Right lobe of liver (tissue), 6 donors: ENCODE measurements at regions not wholly inside any gene's neighbourhood (a gene's known extent, or its start where the extent isn't known, plus 50 kb on each side); places are given as distances from the start of the nearest gene placed in this dataset.
A peak's percentile ranks its signal among the peaks of the same experiment; 100 is the strongest.

Experiments
- ATAC-seq, 4 donors: fragments of 200-7000 bp; cut with Tn5 transposase; one replicate each; pipeline ENCODE4 v1.9.1; 2020; ENCODE audit warnings: mild to moderate bottlenecking in 4 of 4, moderate library complexity in 4 of 4
- DNase-seq, 3 donors: peaks; one replicate each; pipeline ENCODE4 v3.0.0-alpha.2; 2020
- H3K27ac ChIP-seq, 3 donors: fragments of 200-600 bp; one replicate each; pipeline ENCODE4 v1.8.0; 2022
- H3K27me3 ChIP-seq, 2 donors: fragments of 200-600 bp; one replicate each; pipeline ENCODE4 v1.8.0; 2022
- H3K36me3 ChIP-seq, 4 donors: fragments of 200-600 bp; sonication (generic) in 1 of 4; one replicate each; pipeline versions ENCODE4 v1.5.1 to v1.8.0; 2017 to 2022; ENCODE audit warnings: control low read depth in 1 of 4
- H3K4me1 ChIP-seq, 4 donors: fragments of 200-600 bp; sonication (generic) in 1 of 4; one replicate each; pipeline versions ENCODE4 v1.5.1 to v1.8.0; 2017 to 2022; ENCODE audit warnings: control low read depth in 1 of 4
- H3K4me3 ChIP-seq, 3 donors: fragments of 200-600 bp; one replicate each; pipeline ENCODE4 v1.8.0; 2022
- H3K9me3 ChIP-seq, 4 donors: fragments of 200-600 bp; sonication (generic) in 1 of 4; one replicate each; pipeline versions ENCODE4 v1.5.1 to v1.8.0; 2017 to 2022; ENCODE audit warnings: control low read depth in 1 of 4
- CTCF ChIP-seq, 4 donors: fragments of 200-600 bp in 3 of 4; fragments of 450-650 bp in 1 of 4; IDR thresholded peaks; one replicate each; pipeline versions ENCODE4 v1.5.1 to v1.8.0; 2016 to 2022; ENCODE audit warnings: antibody characterized with exemption in 4 of 4, mild to moderate bottlenecking in 2 of 4
- POLR2A ChIP-seq: fragments of 450-650 bp; IDR thresholded peaks from one replicate; pipeline ENCODE4 v1.6.1; 2017; ENCODE audit warnings: antibody characterized with exemption, mild to moderate bottlenecking
- WGBS: methylation state at CpG from one replicate; pipeline ENCODE4 v1.1.6; 2018; ENCODE audit warnings: low coverage, low lambda C conversion rate; ENCODE audit not compliant: insufficient coverage; ENCODE audit errors: missing lambda C conversion rate; 5-methylcytosine and 5-hydroxymethylcytosine counted together
- intact Hi-C, 2 donors: fragments of 100-400 bp; cut with DNase I; formaldehyde crosslinking; loops; one replicate each; pipeline versions ENCODE4 v1.11.2 to v1.14.1; 2022
- donor health status: DM: no; HTN: yes; CAD: no.
- donor health status: DM: no; HTN: no; CAD: no.
- donor health status: DM: no; HTN: no; CAD: no.
- donor health status: DM: no; HTN: yes; CAD: no.
- donor health status: DM: no; HTN: yes; CAD: no.

DNA sequence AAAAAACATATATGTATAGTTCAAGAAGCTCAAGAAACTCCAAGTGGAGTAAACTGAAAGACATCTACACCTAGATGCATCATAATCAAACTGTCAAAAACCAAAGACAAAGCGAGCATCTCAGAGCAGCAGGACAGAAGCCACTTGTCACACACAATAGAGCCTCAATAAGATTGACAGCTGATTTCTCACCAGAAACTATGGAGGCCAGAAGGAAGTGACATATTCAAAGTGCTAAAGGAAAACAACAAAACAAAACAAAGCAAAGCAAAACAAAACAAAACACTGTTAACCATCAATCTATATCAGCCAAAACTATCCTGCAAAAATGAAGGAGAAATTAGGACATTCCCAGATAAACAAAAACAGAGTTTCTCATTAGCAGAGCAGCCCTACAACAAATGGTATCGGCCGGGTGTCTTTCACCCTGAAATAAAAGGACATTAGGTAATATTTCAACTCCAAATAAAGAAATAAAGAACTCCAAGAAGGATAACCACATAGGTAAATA lies 65.8 kb upstream of the SEPTIN5 start:
- Histone ChIP-seq H3K4me3 (no peak overlapping the region), H3K4me1 (no peaks in the 10 kb centered on the region), H3K27me3 (no peaks in the 10 kb centered on the region), H3K27ac (no peak overlapping the region), H3K9me3 (peaks cover 0 to 5% (median 0%) of the 10 kb centered on the region in 4 donors), H3K36me3 (no peaks in the 10 kb centered on the region)
- WGBS, result 61% methylated on average over 3 of the region's 3 CpGs
- TF ChIP-seq POLR2A (no peak), CTCF (IDR thresholded peaks at IDR 0.05) (no peak)
- ATAC-seq (no peak), DNase-seq (no peak)
- intact Hi-C loops, result no loop called here

GRCh38 chr22:19652316-19652715 lies 62.0 kb upstream of the SEPTIN5 start:
- DNase-seq (no peak), ATAC-seq (no peak)
- H3K27me3 ChIP-seq, result no peaks in the 10 kb centered on the region
- intact Hi-C loops, result no loop called here
- H3K4me1 ChIP-seq, result no peaks in the 10 kb centered on the region
- 22% methylated on average over 6 of the region's 6 CpGs for WGBS
- H3K9me3 ChIP-seq, result peaks cover 0 to 5% (median 0%) of the 10 kb centered on the region in 4 donors
- H3K36me3 ChIP-seq, result no peaks in the 10 kb centered on the region
- H3K4me3 ChIP-seq, result no peak overlapping the region
- TF ChIP-seq CTCF (IDR thresholded peaks at IDR 0.05) (no peak), POLR2A (no peak)
- no peak overlapping the region for H3K27ac ChIP-seq

DNA sequence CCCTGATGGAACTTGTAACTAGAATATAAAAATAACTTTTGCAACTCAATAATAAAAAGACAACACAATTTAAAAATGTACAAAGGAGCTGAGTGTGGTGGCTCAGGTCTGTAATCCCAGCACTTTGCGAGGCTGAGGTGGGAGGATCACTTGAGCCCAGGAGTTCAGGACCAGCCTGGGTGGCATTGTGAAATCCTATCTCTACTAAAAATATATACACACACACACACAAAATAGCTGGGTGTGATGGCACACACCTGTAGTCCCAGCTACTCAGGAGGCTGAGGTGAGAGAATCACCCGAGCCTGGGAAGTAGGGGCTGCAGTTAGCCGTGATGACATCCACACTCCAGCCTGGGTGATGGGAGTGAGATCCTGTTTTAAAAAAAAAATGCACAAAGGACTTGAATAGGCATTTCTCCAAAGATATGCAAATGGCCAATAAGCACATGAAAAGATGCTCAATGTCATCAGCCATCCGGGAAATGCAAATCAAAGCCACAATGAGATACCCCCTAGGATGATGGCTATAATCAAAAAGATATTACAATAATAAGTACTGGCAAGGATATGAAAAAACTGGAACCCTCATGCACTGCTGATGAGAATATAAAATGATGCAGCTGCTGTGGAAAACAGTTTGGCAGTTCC lies 59.8 kb upstream of the SEPTIN5 start:
- H3K4me1 ChIP-seq, result no peaks in the 10 kb centered on the region
- no peaks in the 10 kb centered on the region for H3K36me3 ChIP-seq
- intact Hi-C loops, result no loop called here
- H3K27ac ChIP-seq, result no peak overlapping the region
- H3K4me3 ChIP-seq, result no peak overlapping the region
- DNase-seq (no peak), ATAC-seq (no peak)
- H3K27me3 ChIP-seq, result no peaks in the 10 kb centered on the region
- TF ChIP-seq POLR2A (no peak), CTCF (IDR thresholded peaks at IDR 0.05) (no peak)
- H3K9me3 ChIP-seq, result no peaks in the 10 kb centered on the region
- 40% methylated on average over 4 of the region's 4 CpGs for WGBS

GRCh38 chr22:19655399-19655798 lies 58.9 kb upstream of the SEPTIN5 start:
- WGBS, result no CpG with 5 or more reads among the region's 5 CpGs
- no peaks in the 10 kb centered on the region for H3K36me3 ChIP-seq
- H3K4me3 ChIP-seq, result no peak overlapping the region
- ATAC-seq (peak in 1 of 4 donors; percentile 7), DNase-seq (no peak)
- intact Hi-C loops, result no loop called here
- no peaks in the 10 kb centered on the region for H3K27me3 ChIP-seq
- TF ChIP-seq CTCF (IDR thresholded peaks at IDR 0.05) (no peak), POLR2A (no peak)
- H3K27ac ChIP-seq, result no peak overlapping the region
- no peaks in the 10 kb centered on the region for H3K9me3 ChIP-seq
- no peaks in the 10 kb centered on the region for H3K4me1 ChIP-seq
